OCI-LY7 (cell line): ENCODE measurements at regions not wholly inside any gene's neighbourhood (a gene's known extent, or its start where the extent isn't known, plus 50 kb on each side); places are given as distances from the start of the nearest gene placed in this dataset.

ENCODE experiments used
- EZH2phosphoT487 ChIP-seq: fragments of 200-600 bp; sonication (generic); IDR thresholded peaks from 2 replicates; pipeline ENCODE4 v1.6.1; 2018; ENCODE audit warnings: low read depth, borderline replicate concordance, mild to moderate bottlenecking, mixed run types, antibody characterized with exemption, low read length, moderate library complexity, mixed read lengths
- TF ChIP-seq, protein P1 (sequence below): fragments of 200-600 bp; sonication (generic); conservative IDR thresholded peaks from 2 replicates; pipeline ENCODE4 v1.5.1; 2014; ENCODE audit warnings: mild to moderate bottlenecking, antibody characterized with exemption, low read length, moderate library complexity, mixed read lengths

- TF ChIP-seq EZH2phosphoT487: no peak
- TF ChIP-seq, protein P1, sequence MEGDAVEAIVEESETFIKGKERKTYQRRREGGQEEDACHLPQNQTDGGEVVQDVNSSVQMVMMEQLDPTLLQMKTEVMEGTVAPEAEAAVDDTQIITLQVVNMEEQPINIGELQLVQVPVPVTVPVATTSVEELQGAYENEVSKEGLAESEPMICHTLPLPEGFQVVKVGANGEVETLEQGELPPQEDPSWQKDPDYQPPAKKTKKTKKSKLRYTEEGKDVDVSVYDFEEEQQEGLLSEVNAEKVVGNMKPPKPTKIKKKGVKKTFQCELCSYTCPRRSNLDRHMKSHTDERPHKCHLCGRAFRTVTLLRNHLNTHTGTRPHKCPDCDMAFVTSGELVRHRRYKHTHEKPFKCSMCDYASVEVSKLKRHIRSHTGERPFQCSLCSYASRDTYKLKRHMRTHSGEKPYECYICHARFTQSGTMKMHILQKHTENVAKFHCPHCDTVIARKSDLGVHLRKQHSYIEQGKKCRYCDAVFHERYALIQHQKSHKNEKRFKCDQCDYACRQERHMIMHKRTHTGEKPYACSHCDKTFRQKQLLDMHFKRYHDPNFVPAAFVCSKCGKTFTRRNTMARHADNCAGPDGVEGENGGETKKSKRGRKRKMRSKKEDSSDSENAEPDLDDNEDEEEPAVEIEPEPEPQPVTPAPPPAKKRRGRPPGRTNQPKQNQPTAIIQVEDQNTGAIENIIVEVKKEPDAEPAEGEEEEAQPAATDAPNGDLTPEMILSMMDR: no peak
Observed at GRCh38 chr5:57828221-57828620, 345.6 kb upstream of the ACTBL2 start.
